ENCODE measurements at regions not wholly inside any gene's neighbourhood (a gene's known extent, or its start where the extent isn't known, plus 50 kb on each side); places are given as distances from the start of the nearest gene placed in this dataset.
A peak's percentile ranks its signal among the peaks of the same experiment; 100 is the strongest.

GRCh38 chr11:8826901-8827560, 84.0 kb upstream of the AKIP1 start:
- no peak for DNase-seq

DNA sequence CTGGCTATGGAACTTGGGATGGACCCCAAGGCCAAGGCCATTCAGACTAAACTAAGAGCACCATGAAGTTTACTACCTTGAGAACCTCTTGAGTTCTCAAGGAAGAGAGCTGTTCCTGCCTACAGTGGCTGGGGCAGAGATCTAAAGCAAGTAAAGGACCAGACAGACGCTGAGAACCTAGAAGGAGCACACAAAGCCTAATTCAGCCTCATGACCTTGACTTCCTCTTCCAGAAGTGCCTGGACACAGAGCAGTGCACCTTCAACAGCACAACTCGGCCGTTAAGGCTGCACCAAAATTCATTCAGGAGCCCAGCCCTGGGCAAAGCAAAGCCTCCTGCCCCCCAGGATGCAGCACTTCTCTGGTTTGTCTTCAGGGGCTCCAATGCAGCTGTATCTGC, 82.9 kb upstream of the AKIP1 start:
- no peak for DNase-seq

GRCh38 chr11:8828580-8829361, 82.2 kb upstream of the AKIP1 start:
- DNase-seq = no peak

- no peak for DNase-seq
Measured at GRCh38 chr11:8829556-8829955, 81.4 kb upstream of the AKIP1 start.

GRCh38 chr11:8830641-8831040, 80.3 kb upstream of the AKIP1 start:
- DNase-seq = no peak

DNA sequence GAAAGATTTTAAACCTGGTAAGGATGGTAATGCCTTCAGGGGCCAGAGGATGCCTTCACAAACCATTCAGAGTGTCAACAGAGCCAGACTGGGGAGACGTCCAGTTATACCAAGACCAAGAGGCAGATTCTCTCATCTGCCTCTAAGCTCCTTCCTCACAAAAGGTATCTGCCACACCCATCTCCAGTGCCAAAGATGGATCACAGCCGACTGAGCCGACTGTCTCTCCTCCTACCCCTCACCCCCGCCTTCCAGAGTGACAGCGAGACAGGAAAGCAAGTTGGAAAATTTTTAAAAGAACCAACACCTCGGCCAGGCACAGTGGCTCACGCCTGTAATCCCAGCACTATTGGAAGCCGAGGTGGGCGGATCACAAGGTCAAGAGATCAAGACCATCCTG, 79.1 kb upstream of the AKIP1 start:
- DNase-seq = no peak

DNA sequence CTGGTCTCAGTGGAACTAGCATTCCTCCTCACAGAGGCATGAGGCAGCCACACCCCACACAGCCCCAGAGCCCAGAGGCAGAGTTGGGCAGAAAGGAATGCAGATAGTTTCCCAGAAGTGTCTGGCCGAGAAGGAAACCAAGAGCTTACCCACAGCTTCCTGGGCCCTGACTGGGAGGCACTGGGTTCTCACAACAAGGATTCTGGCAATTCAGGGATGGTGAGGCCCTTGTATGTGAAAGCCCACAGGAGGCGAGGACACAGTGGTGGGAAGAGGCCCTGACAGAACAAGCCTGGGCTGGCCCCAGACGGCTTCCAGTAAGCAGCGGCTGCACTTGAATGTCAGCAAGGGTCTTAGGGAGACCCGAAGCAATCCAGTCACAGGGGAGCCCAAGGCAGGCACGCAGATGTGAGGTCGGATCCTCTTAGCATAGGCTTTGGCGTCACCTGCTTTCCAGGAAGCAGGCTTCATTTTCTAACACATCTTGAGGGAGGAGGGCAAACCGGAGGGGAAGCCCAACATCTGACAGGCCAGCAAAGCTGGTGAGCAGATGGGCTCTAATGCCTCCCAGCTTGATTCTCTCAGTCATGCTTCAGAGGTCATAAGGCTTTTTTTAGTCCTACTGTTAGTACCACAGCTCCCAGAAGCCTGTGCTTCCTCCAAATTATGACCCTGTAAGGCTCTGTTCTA, 78.3 kb upstream of the AKIP1 start:
- peak; percentile 80 for DNase-seq

DNA sequence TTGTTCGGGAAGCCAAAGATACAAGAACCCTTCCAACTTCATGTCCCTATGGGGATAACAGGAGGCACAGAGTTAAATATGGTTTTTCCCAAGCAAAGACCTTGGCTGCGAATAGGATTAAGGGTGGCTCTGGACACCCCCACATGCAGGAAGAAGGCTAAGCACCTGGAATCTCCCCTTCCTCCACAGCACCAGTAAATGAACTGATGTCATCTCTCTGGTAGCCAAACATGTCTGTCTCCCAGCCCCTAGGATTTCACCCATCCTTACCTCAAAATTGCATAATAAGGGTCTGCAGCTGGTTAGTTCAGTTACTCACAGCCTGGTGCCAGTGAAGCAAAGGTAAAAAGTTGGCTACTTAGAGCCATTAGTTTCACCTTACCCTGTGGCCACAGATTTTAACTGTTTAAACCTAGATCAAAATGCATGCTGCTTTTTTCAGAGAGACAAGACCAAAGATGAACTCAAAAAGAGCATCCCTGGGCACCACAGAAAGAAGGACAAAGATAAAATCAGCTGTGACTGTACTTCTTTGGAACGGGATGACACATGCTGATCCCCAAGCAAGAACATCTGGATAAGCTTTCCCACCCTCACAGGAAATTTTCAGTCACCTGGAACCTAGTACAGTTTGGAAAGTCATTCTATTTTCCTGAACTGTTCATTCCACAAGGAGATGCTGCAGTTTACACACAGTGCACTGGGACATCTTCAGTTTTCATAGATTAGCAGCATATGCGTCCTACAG, 77.2 kb upstream of the AKIP1 start:
- no peak for DNase-seq

DNA sequence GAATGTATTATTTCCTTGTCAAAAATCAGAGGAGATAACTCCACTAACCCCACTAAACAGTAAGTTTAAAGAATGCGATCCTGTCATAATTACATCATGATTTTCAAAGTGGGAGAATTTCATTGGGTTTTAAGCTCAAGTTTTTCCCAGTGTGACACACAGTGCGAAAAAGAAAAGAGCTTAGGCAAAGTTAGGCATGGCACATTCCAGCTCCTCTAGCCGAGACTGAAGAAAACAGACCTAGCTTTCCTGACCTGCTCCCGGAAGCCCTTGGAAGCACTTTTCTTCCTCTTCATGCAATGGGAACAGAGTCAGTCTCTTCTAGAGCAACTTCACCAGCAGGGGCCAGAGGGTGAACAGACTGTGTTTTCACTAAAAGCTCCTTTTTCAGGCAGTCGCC, 76.6 kb upstream of the AKIP1 start:
- DNase-seq = no peak

DNA sequence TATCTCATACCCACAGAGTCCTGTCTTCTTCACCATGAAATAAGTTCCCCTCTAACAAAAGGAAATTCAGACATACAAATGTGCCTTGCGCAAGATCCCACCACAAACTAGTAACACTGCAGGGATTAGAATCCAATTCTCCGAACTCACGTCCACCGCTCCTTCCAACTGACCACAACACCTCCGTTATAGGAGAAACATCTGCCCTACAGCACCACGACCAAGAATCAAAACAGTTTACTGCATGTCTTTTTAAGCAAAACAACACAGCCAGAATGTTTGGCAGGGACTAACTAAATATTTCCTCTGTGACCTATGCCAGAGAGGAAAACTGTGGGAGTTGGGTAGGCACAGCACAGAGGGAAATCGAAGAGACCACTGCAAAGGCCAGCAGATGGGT, 72.7 kb upstream of the AKIP1 start:
- DNase-seq = no peak

- DNase-seq = no peak
Measured at GRCh38 chr11:8839306-8839956, 71.6 kb upstream of the AKIP1 start.

DNA sequence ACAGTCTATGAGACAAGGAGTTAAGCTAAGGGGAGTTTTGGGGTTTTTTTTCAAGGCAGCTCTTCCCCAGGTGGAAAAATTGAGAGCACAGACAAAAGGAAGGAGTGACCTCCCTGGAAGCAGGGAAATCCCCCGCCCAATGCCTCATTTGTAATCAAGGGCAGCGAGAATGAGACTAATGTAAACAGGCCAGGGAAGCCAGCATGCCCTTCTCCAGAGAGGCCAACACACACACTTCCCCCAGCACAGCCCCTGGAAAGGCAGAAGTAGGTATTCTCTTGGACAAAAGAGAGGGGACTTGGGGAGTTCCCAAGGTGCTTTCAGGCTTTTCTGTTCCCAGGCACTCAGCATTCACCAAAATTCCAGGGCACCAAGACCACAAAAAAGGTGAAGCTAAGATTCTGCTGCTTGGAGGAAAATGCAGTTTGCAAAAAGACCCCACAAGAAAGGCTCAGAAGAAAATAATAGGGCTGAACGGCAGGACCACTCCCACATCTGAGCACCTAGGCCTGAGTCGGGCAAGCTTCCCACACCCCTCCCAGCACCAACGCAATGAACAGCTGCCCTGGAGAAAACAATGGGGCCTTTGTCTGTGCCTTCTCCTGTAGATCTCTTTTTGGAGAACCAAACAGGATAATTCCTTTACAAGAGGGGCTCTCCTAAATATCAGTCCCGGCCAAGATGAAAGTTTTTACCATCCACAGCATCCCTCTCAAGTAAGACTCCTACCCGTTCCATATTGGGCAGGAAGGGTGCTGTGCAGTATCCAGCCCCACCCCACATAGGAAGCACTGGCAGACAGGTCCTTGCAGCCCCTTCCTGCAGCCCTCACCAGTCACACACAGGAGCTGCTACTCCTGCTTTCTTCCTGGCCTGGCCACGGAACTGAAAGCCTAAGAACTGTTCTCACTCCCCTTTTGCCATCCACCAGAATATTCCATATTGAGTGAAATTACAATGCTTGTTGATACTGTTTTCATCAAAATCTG, 70.7 kb upstream of the AKIP1 start:
- DNase-seq = no peak

DNA sequence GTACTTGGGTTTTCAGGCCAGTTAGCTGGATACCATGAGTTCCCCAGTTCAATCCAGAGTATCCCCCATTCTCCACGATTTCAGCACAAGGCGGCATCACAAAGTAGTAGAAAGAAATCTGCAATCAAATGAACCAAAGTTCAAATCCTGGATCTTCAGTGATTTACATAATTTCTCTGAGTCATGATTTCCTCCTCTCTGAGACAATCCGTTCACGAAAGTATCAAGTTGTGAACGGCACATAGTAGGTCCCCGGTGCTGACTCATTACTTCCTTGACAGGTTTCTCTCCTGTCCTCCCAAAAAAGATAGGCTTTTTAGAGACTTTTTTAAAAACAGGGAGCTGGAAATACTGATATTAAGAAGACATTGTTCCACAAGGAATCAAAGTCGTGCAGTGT, 69.1 kb upstream of the AKIP1 start:
- DNase-seq = no peak

- DNase-seq = no peak
Measured at GRCh38 chr11:8858808-8859207, 52.2 kb upstream of the AKIP1 start.

Data from NCI-H446 treated with DMSO at 0.1 percent for 48 hours (cell line).